ENCODE measurements at regions not wholly inside any gene's neighbourhood (a gene's known extent, or its start where the extent isn't known, plus 50 kb on each side); places are given as distances from the start of the nearest gene placed in this dataset.

- TF ChIP-seq CTCF (IDR thresholded peaks at IDR 0.05; ENCODE audit: insufficient read depth in 1 of 2, low read depth in 1 of 2, low read length in 1 of 2, severe bottlenecking in 1 of 2, unreplicated experiment in 1 of 2), result no peak
- no peak overlapping the region for H3K4me3 ChIP-seq (ENCODE audit: low read depth, low read length)
- no peaks in the 10 kb centered on the region for H3K36me3 Mint-ChIP-seq (ENCODE audit: insufficient read depth, unreplicated experiment)
- ChIA-PET CTCF (interaction anchor here (0.7 kb wide), 1 partner anchor 40 kb away, joined by 3 read pairs; no protein-coding TSS in a partner anchor), POLR2A (no interaction called here)
- H3K9me3 Mint-ChIP-seq (ENCODE audit: unreplicated experiment), result no peaks in the 10 kb centered on the region
- BruUV-seq (replicated peaks), result no TSS peak
- no peak overlapping the region for H3K27ac Mint-ChIP-seq (ENCODE audit: unreplicated experiment)
- H3K27me3 ChIP-seq (replicated peaks; ENCODE audit: control insufficient read depth, insufficient read depth, low read length), result no peaks in the 10 kb centered on the region
- DNase-seq, result no peak
- intact Hi-C loops (cut with micrococcal nuclease; ENCODE audit: unreplicated experiment), result no loop called here
- H3K4me1 Mint-ChIP-seq (ENCODE audit: low read depth, unreplicated experiment), result peaks cover 27% of the 10 kb centered on the region
- peaks cover 22% of the 10 kb centered on the region for H3K4me1 ChIP-seq
- H3K27me3 Mint-ChIP-seq (ENCODE audit: insufficient read depth, unreplicated experiment), result no peaks in the 10 kb centered on the region
- no peaks in the 10 kb centered on the region for H3K36me3 ChIP-seq (ENCODE audit: control insufficient read depth, insufficient read depth, low read length)
- H3K9me3 ChIP-seq, result no peaks in the 10 kb centered on the region
- H3K4me3 Mint-ChIP-seq (ENCODE audit: unreplicated experiment), result no peak overlapping the region
These were observed 461.0 kb upstream of the C16orf82 start for GRCh38 chr16:26605626-26606271.

GRCh38 chr16:26606381-26607150, 460.2 kb upstream of the C16orf82 start:
- Histone ChIP-seq H3K4me3 (ENCODE audit: low read depth, low read length) (no peak overlapping the region), H3K27me3 (replicated peaks; ENCODE audit: control insufficient read depth, insufficient read depth, low read length) (no peaks in the 10 kb centered on the region), H3K9me3 (no peaks in the 10 kb centered on the region), H3K4me1 (peaks cover 21% of the 10 kb centered on the region), H3K36me3 (ENCODE audit: control insufficient read depth, insufficient read depth, low read length) (no peaks in the 10 kb centered on the region)
- ChIA-PET CTCF (no interaction called here), POLR2A (no interaction called here)
- no TSS peak for BruUV-seq (replicated peaks)
- Mint-ChIP-seq H3K4me1 (ENCODE audit: low read depth, unreplicated experiment) (peaks cover 27% of the 10 kb centered on the region), H3K4me3 (ENCODE audit: unreplicated experiment) (no peak overlapping the region), H3K9me3 (ENCODE audit: unreplicated experiment) (no peaks in the 10 kb centered on the region), H3K36me3 (ENCODE audit: insufficient read depth, unreplicated experiment) (no peaks in the 10 kb centered on the region), H3K27ac (ENCODE audit: unreplicated experiment) (no peak overlapping the region), H3K27me3 (ENCODE audit: insufficient read depth, unreplicated experiment) (no peaks in the 10 kb centered on the region)
- intact Hi-C loops (cut with micrococcal nuclease; ENCODE audit: unreplicated experiment), result no loop called here
- TF ChIP-seq CTCF (IDR thresholded peaks at IDR 0.05; ENCODE audit: insufficient read depth in 1 of 2, low read depth in 1 of 2, low read length in 1 of 2, severe bottlenecking in 1 of 2, unreplicated experiment in 1 of 2), result no peak
- no peak for DNase-seq

- Histone ChIP-seq H3K9me3 (no peaks in the 10 kb centered on the region), H3K4me3 (ENCODE audit: low read depth, low read length) (no peak overlapping the region), H3K27me3 (replicated peaks; ENCODE audit: control insufficient read depth, insufficient read depth, low read length) (no peaks in the 10 kb centered on the region), H3K4me1 (no peaks in the 10 kb centered on the region), H3K36me3 (ENCODE audit: control insufficient read depth, insufficient read depth, low read length) (no peaks in the 10 kb centered on the region)
- Mint-ChIP-seq H3K9me3 (ENCODE audit: unreplicated experiment) (no peaks in the 10 kb centered on the region), H3K4me1 (ENCODE audit: low read depth, unreplicated experiment) (no peaks in the 10 kb centered on the region), H3K27ac (ENCODE audit: unreplicated experiment) (no peak overlapping the region), H3K4me3 (ENCODE audit: unreplicated experiment) (no peak overlapping the region), H3K27me3 (ENCODE audit: insufficient read depth, unreplicated experiment) (no peaks in the 10 kb centered on the region), H3K36me3 (ENCODE audit: insufficient read depth, unreplicated experiment) (no peaks in the 10 kb centered on the region)
- intact Hi-C loops (cut with micrococcal nuclease; ENCODE audit: unreplicated experiment), result no loop called here
- ChIA-PET CTCF (no interaction called here), POLR2A (no interaction called here)
- no peak for TF ChIP-seq CTCF (IDR thresholded peaks at IDR 0.05; ENCODE audit: insufficient read depth in 1 of 2, low read depth in 1 of 2, low read length in 1 of 2, severe bottlenecking in 1 of 2, unreplicated experiment in 1 of 2)
- no TSS peak for BruUV-seq (replicated peaks)
- no peak for DNase-seq
These were observed 452.4 kb upstream of the C16orf82 start for GRCh38 chr16:26614237-26614841.
